Kidney (tissue), 13 donors: ENCODE measurements at regions not wholly inside any gene's neighbourhood (a gene's known extent, or its start where the extent isn't known, plus 50 kb on each side); places are given as distances from the start of the nearest gene placed in this dataset.
A peak's percentile ranks its signal among the peaks of the same experiment; 100 is the strongest.

Experiments
- DNase-seq, 5 donors: peaks; one replicate each; pipeline ENCODE4 v3.0.0-alpha.2; 2013 to 2020
- FAIRE-seq: peaks from 2 replicates; lab custom pipeline; 2012; peaks lifted over from hg19 to GRCh38; lab: Jason Lieb, UNC
- H3K27ac ChIP-seq, 2 donors: one replicate each; pipeline ENCODE4 v1.7.0; 2013; ENCODE audit warnings: low read depth in 2 of 2, low read length in 2 of 2, inconsistent platforms in 1 of 2
- H3K27me3 ChIP-seq: one replicate; pipeline ENCODE4 v1.7.1; 2013; ENCODE audit warnings: low read length, inconsistent platforms; ENCODE audit not compliant: control insufficient read depth, insufficient read depth
- H3K36me3 ChIP-seq, 3 donors: one replicate each; pipeline versions ENCODE4 v1.7.0 to v1.7.1; 2013; ENCODE audit warnings: low read length in 3 of 3, control low read depth in 1 of 3, inconsistent platforms in 1 of 3; ENCODE audit not compliant: insufficient read depth in 3 of 3, control insufficient read depth in 2 of 3
- H3K4me1 ChIP-seq, 3 donors: one replicate each; pipeline versions ENCODE4 v1.7.0 to v1.7.1; 2013; ENCODE audit warnings: low read length in 3 of 3, inconsistent platforms in 1 of 3, low read depth in 1 of 3; ENCODE audit not compliant: control insufficient read depth in 2 of 3, insufficient read depth in 2 of 3
- H3K4me3 ChIP-seq, 3 donors: one replicate each; pipeline versions ENCODE4 v1.7.0 to v1.8.1; 2013; ENCODE audit warnings: low read length in 3 of 3, control low read depth in 1 of 3, inconsistent platforms in 1 of 3
- H3K9ac ChIP-seq, 3 donors: one replicate each; pipeline versions ENCODE4 v1.7.0 to v1.7.1; 2013; ENCODE audit warnings: low read length in 3 of 3, control low read depth in 1 of 3, inconsistent platforms in 1 of 3
- H3K9me3 ChIP-seq, 3 donors: one replicate each; pipeline versions ENCODE4 v1.7.0 to v1.7.1; 2013; ENCODE audit warnings: low read length in 3 of 3, control low read depth in 1 of 3, inconsistent platforms in 1 of 3; ENCODE audit not compliant: control insufficient read depth in 2 of 3, insufficient read depth in 1 of 3
- CTCF ChIP-seq: IDR thresholded peaks from 3 replicates; pipeline ENCODE4 v1.5.1; 2012; ENCODE audit warnings: mild to moderate bottlenecking, moderate library complexity, borderline replicate concordance; ENCODE audit not compliant: insufficient read depth; ENCODE audit errors: extremely low read depth
- intact Hi-C: fragments of 100-400 bp; cut with DNase I; formaldehyde crosslinking; loops from one replicate; pipeline ENCODE4 v1.11.1; 2022
- donor health status: control.
- donor health status: control.
- donor health status: control.
- donor health status: control.
- donor health status: control.
- donor health status: DM: yes; HTN: yes; CAD: no.
- donor health status: Normal renal cell carcinoma (clear cell type).

DNA sequence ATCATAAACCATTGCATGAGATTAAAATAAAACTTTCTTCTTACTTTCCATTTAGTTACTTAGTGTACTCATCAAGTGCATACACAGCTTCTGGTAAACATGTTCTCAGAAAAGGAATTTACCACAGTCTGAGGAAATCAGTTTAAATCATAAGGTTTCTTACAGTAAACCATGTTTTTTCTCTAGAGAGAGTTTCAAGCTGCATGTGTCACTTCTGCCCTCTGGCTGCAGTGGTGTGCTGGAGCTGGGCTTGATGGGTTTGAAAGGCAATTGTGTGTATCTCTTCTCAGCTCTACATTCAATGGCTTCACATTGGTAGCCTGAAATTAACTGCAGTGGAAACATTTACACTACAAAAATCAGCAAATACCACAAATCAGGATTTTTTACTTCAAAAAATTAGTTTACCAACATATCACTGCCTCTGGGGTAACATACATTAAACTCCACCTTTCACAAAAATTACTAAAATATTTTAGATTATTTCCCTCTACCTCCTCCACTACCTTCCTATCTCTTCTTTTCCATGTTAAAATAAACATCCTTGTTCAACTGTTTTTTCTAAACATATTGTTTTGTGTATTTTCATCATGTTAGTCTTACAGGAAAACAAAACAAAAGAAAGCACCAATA lies 414.3 kb downstream of the ANXA1 start:
- Histone ChIP-seq H3K27ac (no peak overlapping the region), H3K9ac (no peak overlapping the region), H3K9me3 (peaks cover 0 to 3% (median 0%) of the 10 kb centered on the region in 3 donors), H3K4me3 (no peak overlapping the region), H3K36me3 (no peaks in the 10 kb centered on the region), H3K4me1 (no peaks in the 10 kb centered on the region), H3K27me3 (no peaks in the 10 kb centered on the region)
- no peak for TF ChIP-seq CTCF
- DNase-seq (peak in 4 of 5 donors; percentile 6 to 25 (median 16)), FAIRE-seq (no peak)
- intact Hi-C loops, result no loop called here

DNA sequence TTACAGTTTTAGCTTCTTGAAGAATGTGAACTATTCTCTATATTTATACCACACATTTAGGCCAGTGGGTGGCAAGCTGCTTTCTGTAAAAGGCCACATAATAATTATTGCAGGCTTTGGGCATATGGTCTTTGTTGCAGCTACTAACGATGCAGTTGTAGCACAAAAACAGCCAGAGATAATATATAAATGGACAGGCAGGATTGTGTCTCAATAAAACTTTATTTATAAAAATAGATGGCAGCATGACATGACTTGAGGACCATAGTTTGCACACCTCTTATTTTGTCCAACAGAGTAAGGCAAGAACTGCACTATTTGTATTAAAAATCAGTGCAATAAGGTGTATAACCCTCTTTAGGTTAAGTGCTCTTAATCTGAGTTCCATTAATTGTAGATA lies 415.0 kb downstream of the ANXA1 start:
- no peak overlapping the region for H3K4me3 ChIP-seq
- peaks cover 0 to 3% (median 0%) of the 10 kb centered on the region in 3 donors for H3K9me3 ChIP-seq
- DNase-seq (no peak), FAIRE-seq (no peak)
- TF ChIP-seq CTCF, result no peak
- H3K27ac ChIP-seq, result no peak overlapping the region
- H3K36me3 ChIP-seq, result no peaks in the 10 kb centered on the region
- intact Hi-C loops, result no loop called here
- H3K4me1 ChIP-seq, result no peaks in the 10 kb centered on the region
- no peaks in the 10 kb centered on the region for H3K27me3 ChIP-seq
- H3K9ac ChIP-seq, result no peak overlapping the region

GRCh38 chr9:73573235-73573634 lies 421.6 kb downstream of the ANXA1 start:
- Histone ChIP-seq H3K27ac (no peak overlapping the region), H3K4me1 (no peaks in the 10 kb centered on the region), H3K27me3 (no peaks in the 10 kb centered on the region), H3K4me3 (no peak overlapping the region), H3K36me3 (no peaks in the 10 kb centered on the region), H3K9me3 (no peaks in the 10 kb centered on the region), H3K9ac (no peak overlapping the region)
- DNase-seq (no peak), FAIRE-seq (no peak)
- no peak for TF ChIP-seq CTCF
- intact Hi-C loops, result no loop called here
